ENCODE measurements at regions not wholly inside any gene's neighbourhood (a gene's known extent, or its start where the extent isn't known, plus 50 kb on each side); places are given as distances from the start of the nearest gene placed in this dataset.

DNA sequence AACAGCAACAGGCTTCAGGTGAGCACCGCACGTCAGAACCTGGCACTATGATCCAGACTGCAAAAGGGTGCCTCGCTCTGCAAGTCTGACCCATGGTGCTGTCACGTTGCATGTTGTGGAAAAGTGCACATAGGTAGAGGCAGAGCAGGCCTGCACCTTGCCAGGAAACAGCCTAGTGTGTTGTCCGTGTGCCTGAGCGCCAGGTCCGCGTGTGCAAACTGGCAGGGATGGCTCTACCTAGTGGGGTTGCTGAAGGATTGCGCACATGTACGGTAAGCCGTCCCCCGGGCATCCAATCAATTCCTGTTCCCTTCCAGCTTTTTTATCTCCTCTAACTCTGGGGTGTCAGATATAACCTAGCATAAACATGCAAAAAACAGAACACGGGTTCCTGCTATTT is 219.5 kb downstream of the NXNL2 start:
- TF ChIP-seq, protein P1, sequence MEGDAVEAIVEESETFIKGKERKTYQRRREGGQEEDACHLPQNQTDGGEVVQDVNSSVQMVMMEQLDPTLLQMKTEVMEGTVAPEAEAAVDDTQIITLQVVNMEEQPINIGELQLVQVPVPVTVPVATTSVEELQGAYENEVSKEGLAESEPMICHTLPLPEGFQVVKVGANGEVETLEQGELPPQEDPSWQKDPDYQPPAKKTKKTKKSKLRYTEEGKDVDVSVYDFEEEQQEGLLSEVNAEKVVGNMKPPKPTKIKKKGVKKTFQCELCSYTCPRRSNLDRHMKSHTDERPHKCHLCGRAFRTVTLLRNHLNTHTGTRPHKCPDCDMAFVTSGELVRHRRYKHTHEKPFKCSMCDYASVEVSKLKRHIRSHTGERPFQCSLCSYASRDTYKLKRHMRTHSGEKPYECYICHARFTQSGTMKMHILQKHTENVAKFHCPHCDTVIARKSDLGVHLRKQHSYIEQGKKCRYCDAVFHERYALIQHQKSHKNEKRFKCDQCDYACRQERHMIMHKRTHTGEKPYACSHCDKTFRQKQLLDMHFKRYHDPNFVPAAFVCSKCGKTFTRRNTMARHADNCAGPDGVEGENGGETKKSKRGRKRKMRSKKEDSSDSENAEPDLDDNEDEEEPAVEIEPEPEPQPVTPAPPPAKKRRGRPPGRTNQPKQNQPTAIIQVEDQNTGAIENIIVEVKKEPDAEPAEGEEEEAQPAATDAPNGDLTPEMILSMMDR (IDR thresholded peaks at IDR 0.05; ENCODE audit: low read length) = no peak
- no peak for TF ChIP-seq EZH2 (optimal IDR thresholded peaks at IDR 0.05; ENCODE audit: low read depth, low read length)
